CD4-positive, alpha-beta T cell (primary cell): ENCODE measurements at regions not wholly inside any gene's neighbourhood (a gene's known extent, or its start where the extent isn't known, plus 50 kb on each side); places are given as distances from the start of the nearest gene placed in this dataset.

Experiments used
- ATAC-seq: fragments of 200-7000 bp; cut with Tn5 transposase; one replicate; pipeline ENCODE4 v1.10.0; 2022; ENCODE audit warnings: mild to moderate bottlenecking; ENCODE audit not compliant: poor library complexity
- CTCF ChIA-PET: fragments of 350-600 bp; sonication (Branson Sonifier 250); formaldehyde crosslinking; loops from one replicate; lab custom pipeline; 2021; ENCODE audit warnings: antibody characterized with exemption, inconsistent platforms; lab: Charles Lee
- POLR2A ChIA-PET: fragments of 350-600 bp; sonication (Branson Sonifier 250); formaldehyde crosslinking; loops from one replicate; lab custom pipeline; 2021; ENCODE audit warnings: antibody characterized with exemption, inconsistent platforms; lab: Charles Lee
- DNase-seq, 14 experiments: peaks; one replicate each; pipeline ENCODE4 v3.0.0-alpha.2; 2013 to 2020; ENCODE audit warnings: mixed read lengths in 2 of 14
- H3K27ac ChIP-seq, 2 donors: one replicate each; pipeline versions ENCODE4 v1.5.1 to v1.7.0; 2013; ENCODE audit warnings: low read length in 2 of 2, low read depth in 1 of 2, mild to moderate bottlenecking in 1 of 2
- H3K27me3 ChIP-seq, 2 experiments: 1 replicate in 1 of 2; 2 replicates in 1 of 2; pipeline versions ENCODE4 v1.6.1 to v1.7.0; 2013; ENCODE audit warnings: low read length in 2 of 2, control low read depth in 1 of 2, mild to moderate bottlenecking in 1 of 2, moderate library complexity in 1 of 2; ENCODE audit not compliant: insufficient read depth in 2 of 2, control insufficient read depth in 1 of 2
- H3K36me3 ChIP-seq: one replicate; pipeline ENCODE4 v1.6.1; 2013; ENCODE audit warnings: low read length, control low read depth; ENCODE audit not compliant: insufficient read depth
- H3K4me1 ChIP-seq: one replicate; pipeline ENCODE4 v1.6.1; 2013; ENCODE audit warnings: low read length, control low read depth; ENCODE audit not compliant: insufficient read depth
- H3K4me3 ChIP-seq: one replicate; pipeline ENCODE4 v1.5.1; 2013; ENCODE audit warnings: mild to moderate bottlenecking, low read length, moderate library complexity
- H3K9me3 ChIP-seq, 2 experiments: 1 replicate in 1 of 2; 2 replicates in 1 of 2; pipeline versions ENCODE4 v1.6.1 to v1.7.0; 2013; ENCODE audit warnings: low read length in 2 of 2, mild to moderate bottlenecking in 2 of 2, control low read depth in 1 of 2, moderate library complexity in 1 of 2; ENCODE audit not compliant: control insufficient read depth in 1 of 2, insufficient read depth in 1 of 2
- H3K27ac Mint-ChIP-seq: one replicate; pipeline ENCODE4 v1.8.0; 2020; ENCODE audit warnings: mixed read lengths
- H3K27me3 Mint-ChIP-seq: one replicate; pipeline ENCODE4 v1.8.0; 2021; ENCODE audit warnings: mixed read lengths
- H3K36me3 Mint-ChIP-seq: one replicate; pipeline ENCODE4 v1.8.0; 2021; ENCODE audit warnings: low read depth, mixed read lengths
- H3K4me1 Mint-ChIP-seq: one replicate; pipeline ENCODE4 v1.8.0; 2021; ENCODE audit warnings: low read depth, mixed read lengths
- H3K4me3 Mint-ChIP-seq: one replicate; pipeline ENCODE4 v1.8.0; 2020; ENCODE audit warnings: mild to moderate bottlenecking, mixed read lengths
- H3K9me3 Mint-ChIP-seq: one replicate; pipeline ENCODE4 v1.8.0; 2020; ENCODE audit warnings: mixed read lengths
- intact Hi-C, 2 experiments: fragments of 100-400 bp; cut with DNase I in 1 of 2; cut with micrococcal nuclease in 1 of 2; formaldehyde crosslinking; loops; one replicate each; pipeline versions ENCODE4 v1.15.1 to v1.9.0; 2023 to 2025; cut with DNase I, micrococcal nuclease
- TF ChIP-seq, protein P1 (sequence below): fragments of 200-600 bp; IDR thresholded peaks from one replicate; pipeline ENCODE4 v1.8.0; 2022; ENCODE audit warnings: antibody characterized with exemption, mild to moderate bottlenecking

GRCh38 chr10:91690412-91690811 lies 57.5 kb upstream of the PPP1R3C start:
- no peak overlapping the region for H3K27ac Mint-ChIP-seq
- POLR2A ChIA-PET: no interaction called here

DNA sequence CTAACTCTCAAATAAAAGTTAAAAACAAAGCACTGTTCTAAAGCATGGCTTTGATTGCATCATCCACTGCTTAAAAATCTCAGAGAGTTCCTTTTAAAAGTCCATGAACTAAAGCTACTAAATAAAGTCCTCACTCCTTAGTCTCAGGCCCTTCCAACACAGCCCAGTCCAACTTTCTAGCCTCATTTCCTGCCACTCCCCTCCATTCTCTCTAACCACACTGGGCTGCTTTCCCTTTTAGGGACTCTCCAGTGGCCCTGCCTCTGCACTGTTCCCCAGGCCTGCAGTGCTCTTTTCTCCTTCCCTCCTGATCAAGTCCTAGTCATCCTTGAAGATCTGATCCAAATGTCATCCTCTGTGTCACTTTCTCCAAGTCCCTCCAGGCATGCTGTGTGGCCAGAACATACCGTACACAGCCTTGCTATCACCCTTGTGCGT lies 56.9 kb upstream of the PPP1R3C start:
- ChIA-PET POLR2A (no interaction called here), CTCF (interaction anchor here (1.0 kb wide), 1 partner anchor 10 kb away, joined by 3 read pairs; no protein-coding TSS in a partner anchor)
- TF ChIP-seq, protein P1, sequence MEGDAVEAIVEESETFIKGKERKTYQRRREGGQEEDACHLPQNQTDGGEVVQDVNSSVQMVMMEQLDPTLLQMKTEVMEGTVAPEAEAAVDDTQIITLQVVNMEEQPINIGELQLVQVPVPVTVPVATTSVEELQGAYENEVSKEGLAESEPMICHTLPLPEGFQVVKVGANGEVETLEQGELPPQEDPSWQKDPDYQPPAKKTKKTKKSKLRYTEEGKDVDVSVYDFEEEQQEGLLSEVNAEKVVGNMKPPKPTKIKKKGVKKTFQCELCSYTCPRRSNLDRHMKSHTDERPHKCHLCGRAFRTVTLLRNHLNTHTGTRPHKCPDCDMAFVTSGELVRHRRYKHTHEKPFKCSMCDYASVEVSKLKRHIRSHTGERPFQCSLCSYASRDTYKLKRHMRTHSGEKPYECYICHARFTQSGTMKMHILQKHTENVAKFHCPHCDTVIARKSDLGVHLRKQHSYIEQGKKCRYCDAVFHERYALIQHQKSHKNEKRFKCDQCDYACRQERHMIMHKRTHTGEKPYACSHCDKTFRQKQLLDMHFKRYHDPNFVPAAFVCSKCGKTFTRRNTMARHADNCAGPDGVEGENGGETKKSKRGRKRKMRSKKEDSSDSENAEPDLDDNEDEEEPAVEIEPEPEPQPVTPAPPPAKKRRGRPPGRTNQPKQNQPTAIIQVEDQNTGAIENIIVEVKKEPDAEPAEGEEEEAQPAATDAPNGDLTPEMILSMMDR: no peak
- H3K27ac Mint-ChIP-seq: no peak overlapping the region
- Histone ChIP-seq H3K9me3 (no peaks in the 10 kb centered on the region), H3K36me3 (no peaks in the 10 kb centered on the region), H3K4me1 (no peaks in the 10 kb centered on the region), H3K27me3 (no peaks in the 10 kb centered on the region), H3K27ac (no peak overlapping the region), H3K4me3 (no peak overlapping the region)
- H3K9me3 Mint-ChIP-seq: no peaks in the 10 kb centered on the region
- H3K4me1 Mint-ChIP-seq: no peaks in the 10 kb centered on the region
- intact Hi-C loops: no loop called here
- DNase-seq (no peak), ATAC-seq (no peak)
- no peak overlapping the region for H3K4me3 Mint-ChIP-seq
- H3K27me3 Mint-ChIP-seq: peaks cover 5% of the 10 kb centered on the region
- no peaks in the 10 kb centered on the region for H3K36me3 Mint-ChIP-seq

More at GRCh38 chr10:91690412-91690811, 57.5 kb upstream of the PPP1R3C start:
- Histone ChIP-seq H3K4me1 (no peaks in the 10 kb centered on the region), H3K27ac (no peak overlapping the region), H3K27me3 (no peaks in the 10 kb centered on the region), H3K9me3 (no peaks in the 10 kb centered on the region), H3K36me3 (no peaks in the 10 kb centered on the region), H3K4me3 (no peak overlapping the region)
- no peaks in the 10 kb centered on the region for H3K4me1 Mint-ChIP-seq
- intact Hi-C loops: no loop called here
- no peaks in the 10 kb centered on the region for H3K9me3 Mint-ChIP-seq
- no peaks in the 10 kb centered on the region for H3K36me3 Mint-ChIP-seq
- ATAC-seq (no peak), DNase-seq (no peak)
- TF ChIP-seq, protein P1: no peak
- H3K4me3 Mint-ChIP-seq: no peak overlapping the region
- CTCF ChIA-PET: no interaction called here
- peaks cover 5% of the 10 kb centered on the region for H3K27me3 Mint-ChIP-seq

GRCh38 chr10:91684841-91685240 lies 52.0 kb upstream of the PPP1R3C start:
- TF ChIP-seq, protein P1: no peak
- H3K27me3 ChIP-seq: peaks cover 0 to 2% of the 10 kb centered on the region in 2 experiments
- no peak overlapping the region for H3K27ac Mint-ChIP-seq

More at GRCh38 chr10:91684841-91685240, 52.0 kb upstream of the PPP1R3C start:
- Histone ChIP-seq H3K4me3 (no peak overlapping the region), H3K4me1 (no peaks in the 10 kb centered on the region), H3K27ac (no peak overlapping the region), H3K36me3 (no peaks in the 10 kb centered on the region), H3K9me3 (no peaks in the 10 kb centered on the region)
- intact Hi-C loops: no loop called here
- DNase-seq: no peak
- H3K36me3 Mint-ChIP-seq: no peaks in the 10 kb centered on the region
- ChIA-PET POLR2A (no interaction called here), CTCF (no interaction called here)
- H3K4me1 Mint-ChIP-seq: no peaks in the 10 kb centered on the region
- no peaks in the 10 kb centered on the region for H3K9me3 Mint-ChIP-seq
- H3K27me3 Mint-ChIP-seq: no peaks in the 10 kb centered on the region
- ATAC-seq: no peak
- no peak overlapping the region for H3K4me3 Mint-ChIP-seq
